Gastroesophageal sphincter (tissue), 3 donors: ENCODE measurements at regions not wholly inside any gene's neighbourhood (a gene's known extent, or its start where the extent isn't known, plus 50 kb on each side); places are given as distances from the start of the nearest gene placed in this dataset.

ENCODE experiments used
- POLR2A ChIP-seq, 2 donors: fragments of 450-650 bp; IDR thresholded peaks; one replicate each; pipeline ENCODE4 v1.6.1; 2017; ENCODE audit warnings: antibody characterized with exemption in 2 of 2, mild to moderate bottlenecking in 2 of 2, moderate library complexity in 1 of 2
- POLR2AphosphoS5 ChIP-seq: sonication (generic); formaldehyde crosslinking; IDR thresholded peaks from one replicate; pipeline ENCODE4 v1.6.1; 2017; ENCODE audit warnings: antibody characterized with exemption
- TF ChIP-seq, protein P1 (sequence below), 4 experiments: fragments of 200-600 bp in 2 of 4; fragments of 450-650 bp in 2 of 4; sonication (generic) in 1 of 4; IDR thresholded peaks; one replicate each; pipeline ENCODE4 v1.5.1; 2017 to 2019; ENCODE audit warnings: antibody characterized with exemption in 4 of 4, mild to moderate bottlenecking in 2 of 4, moderate library complexity in 2 of 4

DNA sequence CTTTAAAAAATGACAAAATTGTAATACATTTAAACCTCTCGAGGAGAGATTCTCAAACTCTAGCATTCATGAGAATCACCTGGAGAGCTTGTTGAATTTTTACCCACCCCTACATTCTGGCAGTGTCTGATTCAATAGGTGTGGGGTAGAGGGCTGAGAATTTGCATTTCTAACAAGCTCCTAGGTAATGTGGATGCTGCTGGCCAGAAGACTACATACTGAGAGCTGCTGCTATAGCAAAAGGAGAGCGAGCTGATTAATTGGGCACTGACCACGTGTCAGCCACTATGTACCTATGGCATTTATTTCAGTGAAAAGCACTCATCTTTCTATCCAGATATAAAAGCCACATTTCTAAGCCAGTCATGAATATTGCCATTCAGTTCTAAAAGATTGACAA, 169.0 kb upstream of the NRSN1 start:
- TF ChIP-seq POLR2AphosphoS5 (no peak), POLR2A (IDR thresholded peaks at IDR 0.05) (no peak)
- TF ChIP-seq, protein P1, sequence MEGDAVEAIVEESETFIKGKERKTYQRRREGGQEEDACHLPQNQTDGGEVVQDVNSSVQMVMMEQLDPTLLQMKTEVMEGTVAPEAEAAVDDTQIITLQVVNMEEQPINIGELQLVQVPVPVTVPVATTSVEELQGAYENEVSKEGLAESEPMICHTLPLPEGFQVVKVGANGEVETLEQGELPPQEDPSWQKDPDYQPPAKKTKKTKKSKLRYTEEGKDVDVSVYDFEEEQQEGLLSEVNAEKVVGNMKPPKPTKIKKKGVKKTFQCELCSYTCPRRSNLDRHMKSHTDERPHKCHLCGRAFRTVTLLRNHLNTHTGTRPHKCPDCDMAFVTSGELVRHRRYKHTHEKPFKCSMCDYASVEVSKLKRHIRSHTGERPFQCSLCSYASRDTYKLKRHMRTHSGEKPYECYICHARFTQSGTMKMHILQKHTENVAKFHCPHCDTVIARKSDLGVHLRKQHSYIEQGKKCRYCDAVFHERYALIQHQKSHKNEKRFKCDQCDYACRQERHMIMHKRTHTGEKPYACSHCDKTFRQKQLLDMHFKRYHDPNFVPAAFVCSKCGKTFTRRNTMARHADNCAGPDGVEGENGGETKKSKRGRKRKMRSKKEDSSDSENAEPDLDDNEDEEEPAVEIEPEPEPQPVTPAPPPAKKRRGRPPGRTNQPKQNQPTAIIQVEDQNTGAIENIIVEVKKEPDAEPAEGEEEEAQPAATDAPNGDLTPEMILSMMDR (IDR thresholded peaks at IDR 0.05), result no peak
